K562 (cell line): ENCODE measurements at regions not wholly inside any gene's neighbourhood (a gene's known extent, or its start where the extent isn't known, plus 50 kb on each side); places are given as distances from the start of the nearest gene placed in this dataset.
A peak's percentile ranks its signal among the peaks of the same experiment; 100 is the strongest.
"Not testable (repeated sequence)": the region's sequence is repeated elsewhere in the genome, so short reads cannot be mapped to it uniquely, and the experiment has no call there.

ENCODE experiments used
- ATAC-seq: fragments of 200-7000 bp; cut with Tn5 transposase; 3 replicates; pipeline ENCODE4 v1.9.1; 2020; ENCODE audit warnings: moderate library complexity
- BruUV-seq: library from RNA; stranded (reverse); fragments of 400-500 nt; replicated peaks from 2 replicates; lab custom pipeline; 2021; lab: Mats Ljungman, UMichigan
- CTCF ChIA-PET: fragments of 300-600 bp; formaldehyde crosslinking; extraction: SDS; loops from one replicate; lab custom pipeline; 2021; ENCODE audit warnings: low intra/inter-chr PET ratio; lab: Yijun Ruan, JAX
- POLR2A ChIA-PET: fragments of 300-600, 350-650 bp; sonication (Branson Sonifier 250); formaldehyde crosslinking; extraction: SDS; loops from one replicate; lab custom pipeline; 2021; ENCODE audit warnings: antibody characterized with exemption, inconsistent platforms; lab: Yijun Ruan, JAX
- DNase-seq, 4 experiments: peaks; one replicate each; pipeline versions ENCODE4 v3.0.0 to v3.0.0-alpha.2; 2011 to 2018; ENCODE audit warnings: low spot score in 3 of 4, mixed read lengths in 3 of 4; ENCODE audit errors: extremely low read depth in 1 of 4
- FAIRE-seq: peaks from 2 replicates; lab custom pipeline; 2011; peaks lifted over from hg19 to GRCh38; lab: Jason Lieb, UNC
- H2AFZ ChIP-seq: 2 replicates; pipeline ENCODE4 v1.6.0; 2011; ENCODE audit warnings: low read depth, low read length, control low read depth, inconsistent platforms
- H3K27ac ChIP-seq: fragments of 200-600 bp; 3 replicates; pipeline ENCODE4 v1.8.0; 2011; ENCODE audit warnings: low read depth, mild to moderate bottlenecking, control low read depth, inconsistent platforms, low read length, moderate library complexity, mixed read lengths; ENCODE audit errors: extremely low read depth
- H3K27me3 ChIP-seq, 2 experiments: fragments of 300-600 bp in 1 of 2; 2 replicates in 1 of 2; 3 replicates in 1 of 2; pipeline versions ENCODE4 v1.6.0 to v1.8.0; 2011; ENCODE audit warnings: inconsistent platforms in 2 of 2, low read length in 2 of 2, mild to moderate bottlenecking in 1 of 2, mixed read lengths in 1 of 2, moderate library complexity in 1 of 2; ENCODE audit not compliant: control insufficient read depth in 2 of 2, insufficient read depth in 2 of 2
- H3K36me3 ChIP-seq: fragments of 300-600 bp; 3 replicates; pipeline ENCODE4 v1.8.0; 2011; ENCODE audit warnings: mild to moderate bottlenecking, low read length, inconsistent platforms; ENCODE audit not compliant: control insufficient read depth, insufficient read depth
- H3K4me1 ChIP-seq, 2 experiments: fragments of 200-600 bp in 1 of 2; replicated peaks in 1 of 2; 2 replicates in 1 of 2; 3 replicates in 1 of 2; pipeline versions ENCODE4 v1.5.1 to v1.8.0; 2011; ENCODE audit warnings: inconsistent platforms in 2 of 2, low read length in 2 of 2, mild to moderate bottlenecking in 1 of 2, mixed read lengths in 1 of 2, moderate library complexity in 1 of 2; ENCODE audit not compliant: control insufficient read depth in 2 of 2, insufficient read depth in 2 of 2
- H3K4me2 ChIP-seq: 2 replicates; pipeline ENCODE4 v1.6.1; 2011; ENCODE audit warnings: low read length, control low read depth, inconsistent platforms, mixed read lengths; ENCODE audit not compliant: insufficient read depth
- H3K4me3 ChIP-seq: fragments of 200-600 bp; sonication (generic), shearing (Covaris generic); 2 replicates; pipeline ENCODE4 v1.5.1; 2016; ENCODE audit warnings: control low read depth, inconsistent platforms
- H3K79me2 ChIP-seq: fragments of 200-600 bp; 3 replicates; pipeline ENCODE4 v1.8.0; 2011; ENCODE audit warnings: low read length, inconsistent platforms; ENCODE audit not compliant: control insufficient read depth, insufficient read depth
- H3K9ac ChIP-seq, 2 experiments: 2 replicates each; pipeline versions ENCODE4 v1.6.0 to v1.6.1; 2011; ENCODE audit warnings: low read depth in 2 of 2, low read length in 2 of 2, control low read depth in 1 of 2, inconsistent platforms in 1 of 2, mild to moderate bottlenecking in 1 of 2, mixed read lengths in 1 of 2; ENCODE audit not compliant: insufficient read depth in 1 of 2
- H3K9me1 ChIP-seq: one replicate; pipeline ENCODE4 v1.6.0; 2011; ENCODE audit warnings: inconsistent platforms, mild to moderate bottlenecking, low read length, moderate library complexity; ENCODE audit not compliant: control insufficient read depth, insufficient read depth
- H3K9me3 ChIP-seq: replicated peaks from 2 replicates; pipeline ENCODE4 v1.5.1; 2011; ENCODE audit warnings: low read depth, low read length, inconsistent platforms; ENCODE audit not compliant: control insufficient read depth, insufficient read depth
- H4K20me1 ChIP-seq: replicated peaks from 2 replicates; pipeline ENCODE4 v1.6.1; 2011; ENCODE audit warnings: low read length, inconsistent platforms, mixed read lengths; ENCODE audit not compliant: control insufficient read depth, insufficient read depth
- BCOR ChIP-seq: fragments of 450-650 bp; IDR thresholded peaks from 2 replicates; pipeline ENCODE4 v1.6.1; 2016
- DACH1 ChIP-seq: fragments of 450-650 bp; IDR thresholded peaks from 2 replicates; pipeline ENCODE4 v1.6.1; 2018; ENCODE audit not compliant: partially characterized antibody
- EP300 ChIP-seq: IDR thresholded peaks from 2 replicates; pipeline ENCODE4 v1.6.1; 2012; ENCODE audit warnings: low read length, improper control_type of control experiment
- GABPB1 ChIP-seq: sonication (generic); formaldehyde crosslinking; IDR thresholded peaks from 2 replicates; pipeline ENCODE4 v1.8.0; 2022; ENCODE audit warnings: mild to moderate bottlenecking, missing genetic modification reagents
- GABPB2 ChIP-seq: fragments of 250-450 bp; sonication (Bioruptor Pico); conservative IDR thresholded peaks from 2 replicates; pipeline ENCODE4 v1.5.1; 2021; ENCODE audit warnings: mild to moderate bottlenecking
- KDM1A ChIP-seq, 2 experiments: fragments of 450-650 bp; IDR thresholded peaks; 2 replicates each; pipeline ENCODE4 v1.6.1; 2016; ENCODE audit warnings: mild to moderate bottlenecking in 2 of 2
- MLX ChIP-seq, 2 experiments: fragments of 450-650 bp in 1 of 2; sonication (generic) in 1 of 2; formaldehyde crosslinking; conservative IDR thresholded peaks; 2 replicates each; pipeline versions ENCODE4 v1.4.0 to v1.8.1; 2020 to 2022; ENCODE audit warnings: mild to moderate bottlenecking in 1 of 2, missing genetic modification reagents in 1 of 2
- SMARCA5 ChIP-seq: fragments of 450-650 bp; IDR thresholded peaks from 2 replicates; pipeline ENCODE4 v1.6.1; 2016
- STAG1 ChIP-seq: sonication (generic); formaldehyde crosslinking; IDR thresholded peaks from 2 replicates; pipeline ENCODE4 v1.5.0; 2020; ENCODE audit warnings: missing genetic modification reagents, borderline replicate concordance
- THRAP3 ChIP-seq: fragments of 450-650 bp; IDR thresholded peaks from 2 replicates; pipeline ENCODE4 v1.6.1; 2016; ENCODE audit warnings: mild to moderate bottlenecking, inconsistent platforms, borderline replicate concordance
- ZNF146 ChIP-seq: IDR thresholded peaks from one replicate; pipeline ENCODE4 v1.6.1; 2018; ENCODE audit warnings: missing compliant biosample characterization; ENCODE audit not compliant: unreplicated experiment
- ZNF217 ChIP-seq: sonication (generic); formaldehyde crosslinking; IDR thresholded peaks from 2 replicates; pipeline ENCODE4 v1.8.0; 2022; ENCODE audit warnings: mild to moderate bottlenecking, missing genetic modification reagents
- ZNF311 ChIP-seq: fragments of 250-450 bp; sonication (Bioruptor Pico); IDR thresholded peaks from 2 replicates; pipeline ENCODE4 v1.4.0; 2020; ENCODE audit warnings: mild to moderate bottlenecking, moderate library complexity
- ZNF518B ChIP-seq: fragments of 250-450 bp; sonication (Bioruptor Pico); IDR thresholded peaks from 2 replicates; pipeline ENCODE4 v1.5.0; 2021; ENCODE audit warnings: mild to moderate bottlenecking, moderate library complexity
- ZNF717 ChIP-seq: fragments of 250-450 bp; sonication (Bioruptor Pico); IDR thresholded peaks from 2 replicates; pipeline ENCODE4 v1.5.0; 2021
- ZNF830 ChIP-seq: fragments of 250-450 bp; sonication (Bioruptor Pico); IDR thresholded peaks from 2 replicates; pipeline ENCODE4 v1.5.0; 2021; ENCODE audit warnings: mild to moderate bottlenecking
- WGBS: fragments of 100-300 bp; shearing (Covaris generic); methylation state at CpG from one replicate; pipeline ENCODE4 v1.1.6; 2016; ENCODE audit warnings: low coverage, mixed read lengths; ENCODE audit not compliant: insufficient coverage; ENCODE audit errors: missing lambda C conversion rate; 5-methylcytosine and 5-hydroxymethylcytosine counted together
- in situ Hi-C: fragments of 300-500 bp; cut with MboI; formaldehyde crosslinking; loops from 4 replicates; pipeline ENCODE4 v1.15.0; 2018; ENCODE audit warnings: inconsistent platforms, mixed read lengths
- intact Hi-C: fragments of 100-400 bp; cut with micrococcal nuclease; formaldehyde crosslinking; loops from 2 replicates; pipeline ENCODE4 v1.14.2; 2022

- H2AFZ ChIP-seq, H3K4me2 ChIP-seq, H3K79me2 ChIP-seq, ATAC-seq, intact Hi-C loops, H3K9me1 ChIP-seq, CTCF ChIA-PET, H3K27me3 ChIP-seq, BruUV-seq, H3K9me3 ChIP-seq, H3K4me3 ChIP-seq, FAIRE-seq, H3K36me3 ChIP-seq, H3K9ac ChIP-seq, H3K27ac ChIP-seq, DNase-seq, H4K20me1 ChIP-seq, H3K4me1 ChIP-seq, in situ Hi-C loops: not testable (repeated sequence)
- WGBS = 4% methylated on average over 5 of the region's 5 CpGs
- TF ChIP-seq KDM1A (IDR thresholded peaks at IDR 0.05) (0 out of 4 replicates have a peak, but pooled peaks of 1 of the 2 experiments have one; percentile 12), BCOR (0 out of 2 replicates have a peak, but pooled peaks have one; percentile 21), SMARCA5 (peak; percentile 44; the same call in 1 of the 2 replicates), ZNF146 (peak; percentile 96)
- POLR2A ChIA-PET = interaction anchor here (0.5 kb wide), 1 partner anchor 113 kb away, joined by 3 read pairs; no protein-coding TSS in a partner anchor
Measured at GRCh38 chr12:47463918-47464317, 241.9 kb downstream of the RPAP3 start.

GRCh38 chr12:47458279-47458678 lies 247.6 kb downstream of the RPAP3 start:
- no peak overlapping the region for H3K4me2 ChIP-seq
- H3K9me3 ChIP-seq = no peaks in the 10 kb centered on the region
- WGBS = 0% methylated on average over 4 of the region's 4 CpGs
- CTCF ChIA-PET = no interaction called here
- H3K9ac ChIP-seq = no peak overlapping the region
- in situ Hi-C loops (no loop called here), intact Hi-C loops (no loop called here)
- H3K9me1 ChIP-seq = no peaks in the 10 kb centered on the region
- POLR2A ChIA-PET = no interaction called here
- no peak overlapping the region for H3K4me3 ChIP-seq
- no peak for FAIRE-seq
- H3K79me2 ChIP-seq = no peaks in the 10 kb centered on the region
- ATAC-seq = no peak
- H3K27ac ChIP-seq = no peak overlapping the region
- no peaks in the 10 kb centered on the region for H3K4me1 ChIP-seq
- no peaks in the 10 kb centered on the region for H3K36me3 ChIP-seq
- H2AFZ ChIP-seq = no peak overlapping the region
- no peaks in the 10 kb centered on the region for H3K27me3 ChIP-seq
- DNase-seq = no peak
- BruUV-seq = no TSS peak
- H4K20me1 ChIP-seq = no peaks in the 10 kb centered on the region
- TF ChIP-seq ZNF830 (CRISPR knock-in tag) = no peak
- no peak for TF ChIP-seq DACH1
- no peak for TF ChIP-seq ZNF717 (CRISPR knock-in tag)
- no peak for TF ChIP-seq STAG1 (CRISPR knock-in tag)
- no peak for TF ChIP-seq GABPB2
- TF ChIP-seq EP300 = no peak
- no peak for TF ChIP-seq MLX (CRISPR knock-in tag; conservative IDR thresholded peaks at IDR 0.05)
- no peak for TF ChIP-seq THRAP3
- TF ChIP-seq GABPB1 (CRISPR knock-in tag) = no peak
- no peak for TF ChIP-seq ZNF311 (CRISPR knock-in tag)
- TF ChIP-seq ZNF217 (CRISPR knock-in tag) = no peak
- no peak for TF ChIP-seq ZNF518B
